HL-60 (cell line): ENCODE measurements at regions not wholly inside any gene's neighbourhood (a gene's known extent, or its start where the extent isn't known, plus 50 kb on each side); places are given as distances from the start of the nearest gene placed in this dataset.

Source experiments
- POLR2AphosphoS5 ChIP-seq: IDR thresholded peaks from 2 replicates; pipeline ENCODE4 v1.6.1; 2012; ENCODE audit warnings: low read depth
- TF ChIP-seq, protein P1 (sequence below): IDR thresholded peaks from one replicate; pipeline ENCODE4 v1.5.1; 2011; ENCODE audit warnings: low read length, control low read depth, inconsistent platforms; ENCODE audit not compliant: insufficient read depth

DNA sequence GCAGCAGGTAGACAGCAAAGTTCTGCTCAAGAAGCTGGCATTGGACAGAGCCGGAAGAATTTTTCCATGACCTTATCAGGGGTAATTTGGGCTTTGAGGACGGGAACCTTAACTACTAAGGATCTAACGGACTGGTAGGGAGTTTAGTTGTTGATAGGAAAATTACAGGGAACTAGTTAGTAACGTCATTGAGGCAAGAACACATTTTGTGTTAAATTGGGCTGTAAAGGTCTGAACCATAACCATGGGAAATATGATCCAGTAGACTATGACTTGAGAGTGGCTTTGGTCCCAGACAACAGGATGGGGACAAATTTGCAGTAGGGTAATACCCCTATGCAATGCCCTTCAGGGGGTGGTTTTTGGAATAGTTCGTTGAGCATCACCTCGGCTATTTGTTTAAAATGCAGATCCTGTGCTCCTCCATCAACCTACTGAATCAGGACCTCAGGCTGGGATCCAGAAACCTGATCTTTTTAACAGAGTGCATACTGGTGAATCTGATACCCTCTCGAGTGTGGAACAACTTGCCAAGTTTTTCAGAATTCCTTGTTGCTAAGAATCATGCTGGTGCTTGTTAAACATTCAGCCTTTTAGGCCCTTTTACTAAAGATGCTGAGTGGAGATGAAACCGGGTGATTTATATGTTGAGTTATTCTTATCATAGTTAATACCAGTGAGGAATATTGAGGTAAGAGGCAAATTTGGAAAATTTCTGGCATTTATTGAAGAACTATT is 255.1 kb downstream of the MAP2K6 start:
- no peak for TF ChIP-seq POLR2AphosphoS5
- TF ChIP-seq, protein P1, sequence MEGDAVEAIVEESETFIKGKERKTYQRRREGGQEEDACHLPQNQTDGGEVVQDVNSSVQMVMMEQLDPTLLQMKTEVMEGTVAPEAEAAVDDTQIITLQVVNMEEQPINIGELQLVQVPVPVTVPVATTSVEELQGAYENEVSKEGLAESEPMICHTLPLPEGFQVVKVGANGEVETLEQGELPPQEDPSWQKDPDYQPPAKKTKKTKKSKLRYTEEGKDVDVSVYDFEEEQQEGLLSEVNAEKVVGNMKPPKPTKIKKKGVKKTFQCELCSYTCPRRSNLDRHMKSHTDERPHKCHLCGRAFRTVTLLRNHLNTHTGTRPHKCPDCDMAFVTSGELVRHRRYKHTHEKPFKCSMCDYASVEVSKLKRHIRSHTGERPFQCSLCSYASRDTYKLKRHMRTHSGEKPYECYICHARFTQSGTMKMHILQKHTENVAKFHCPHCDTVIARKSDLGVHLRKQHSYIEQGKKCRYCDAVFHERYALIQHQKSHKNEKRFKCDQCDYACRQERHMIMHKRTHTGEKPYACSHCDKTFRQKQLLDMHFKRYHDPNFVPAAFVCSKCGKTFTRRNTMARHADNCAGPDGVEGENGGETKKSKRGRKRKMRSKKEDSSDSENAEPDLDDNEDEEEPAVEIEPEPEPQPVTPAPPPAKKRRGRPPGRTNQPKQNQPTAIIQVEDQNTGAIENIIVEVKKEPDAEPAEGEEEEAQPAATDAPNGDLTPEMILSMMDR, result no peak
